ENCODE measurements at regions not wholly inside any gene's neighbourhood (a gene's known extent, or its start where the extent isn't known, plus 50 kb on each side); places are given as distances from the start of the nearest gene placed in this dataset.
A peak's percentile ranks its signal among the peaks of the same experiment; 100 is the strongest.

GRCh38 chr19:29278716-29279115 lies 65.8 kb upstream of the UQCRFS1 start:
- H3K27ac ChIP-seq (ENCODE audit: low read depth in 2 of 2, low read length in 2 of 2), result no peak overlapping the region
- H3K4me3 ChIP-seq (ENCODE audit: low read length in 3 of 3), result no peak overlapping the region
- intact Hi-C loops (cut with DNase I), result no loop called here
- DNase-seq, result no peak
- no peaks in the 10 kb centered on the region for H3K36me3 ChIP-seq (ENCODE audit: control insufficient read depth in 2 of 3, insufficient read depth in 3 of 3, low read length in 3 of 3)
- no peak overlapping the region for H3K9ac ChIP-seq (ENCODE audit: low read length in 3 of 3)
- H3K9me3 ChIP-seq (ENCODE audit: control insufficient read depth in 2 of 3, insufficient read depth in 1 of 3, low read length in 3 of 3), result no peaks in the 10 kb centered on the region
- no peak for FAIRE-seq
- no peak for TF ChIP-seq CTCF (IDR thresholded peaks at IDR 0.05; ENCODE audit: borderline replicate concordance, extremely low read depth, insufficient read depth)
- no peaks in the 10 kb centered on the region for H3K4me1 ChIP-seq (ENCODE audit: control insufficient read depth in 2 of 3, insufficient read depth in 2 of 3, low read depth in 1 of 3, low read length in 3 of 3)
- no peaks in the 10 kb centered on the region for H3K27me3 ChIP-seq (ENCODE audit: control insufficient read depth, insufficient read depth, low read length)

- no peak for TF ChIP-seq CTCF (IDR thresholded peaks at IDR 0.05; ENCODE audit: borderline replicate concordance, extremely low read depth, insufficient read depth)
- intact Hi-C loops (cut with DNase I), result no loop called here
- peak in 1 of 5 donors; percentile 2 for DNase-seq
- peaks cover 0 to 9% (median 3%) of the 10 kb centered on the region in 3 donors for H3K4me1 ChIP-seq (ENCODE audit: control insufficient read depth in 2 of 3, insufficient read depth in 2 of 3, low read depth in 1 of 3, low read length in 3 of 3)
- no peaks in the 10 kb centered on the region for H3K27me3 ChIP-seq (ENCODE audit: control insufficient read depth, insufficient read depth, low read length)
- no peak overlapping the region for H3K9ac ChIP-seq (ENCODE audit: low read length in 3 of 3)
- H3K27ac ChIP-seq (ENCODE audit: low read depth in 2 of 2, low read length in 2 of 2), result no peak overlapping the region
- H3K4me3 ChIP-seq (ENCODE audit: low read length in 3 of 3), result no peak overlapping the region
- FAIRE-seq, result no peak
- H3K9me3 ChIP-seq (ENCODE audit: control insufficient read depth in 2 of 3, insufficient read depth in 1 of 3, low read length in 3 of 3), result no peaks in the 10 kb centered on the region
- H3K36me3 ChIP-seq (ENCODE audit: control insufficient read depth in 2 of 3, insufficient read depth in 3 of 3, low read length in 3 of 3), result no peaks in the 10 kb centered on the region
Observed at GRCh38 chr19:29283366-29283765, 70.4 kb upstream of the UQCRFS1 start.

- intact Hi-C loops (cut with DNase I), result no loop called here
- no peak for FAIRE-seq
Observed at GRCh38 chr19:29285187-29285687, 72.3 kb upstream of the UQCRFS1 start.

More at GRCh38 chr19:29285187-29285687, 72.3 kb upstream of the UQCRFS1 start:
- no peak for DNase-seq
- H3K27ac ChIP-seq (ENCODE audit: low read depth in 2 of 2, low read length in 2 of 2), result no peak overlapping the region
- peaks cover 0 to 9% (median 3%) of the 10 kb centered on the region in 3 donors for H3K4me1 ChIP-seq (ENCODE audit: control insufficient read depth in 2 of 3, insufficient read depth in 2 of 3, low read depth in 1 of 3, low read length in 3 of 3)
- TF ChIP-seq CTCF (IDR thresholded peaks at IDR 0.05; ENCODE audit: borderline replicate concordance, extremely low read depth, insufficient read depth), result no peak
- H3K36me3 ChIP-seq (ENCODE audit: control insufficient read depth in 2 of 3, insufficient read depth in 3 of 3, low read length in 3 of 3), result no peaks in the 10 kb centered on the region
- no peak overlapping the region for H3K4me3 ChIP-seq (ENCODE audit: low read length in 3 of 3)
- H3K9me3 ChIP-seq (ENCODE audit: control insufficient read depth in 2 of 3, insufficient read depth in 1 of 3, low read length in 3 of 3), result no peaks in the 10 kb centered on the region
- H3K27me3 ChIP-seq (ENCODE audit: control insufficient read depth, insufficient read depth, low read length), result no peaks in the 10 kb centered on the region
- H3K9ac ChIP-seq (ENCODE audit: low read length in 3 of 3), result no peak overlapping the region
